Mammary epithelial cell (primary cell): ENCODE measurements at regions not wholly inside any gene's neighbourhood (a gene's known extent, or its start where the extent isn't known, plus 50 kb on each side); places are given as distances from the start of the nearest gene placed in this dataset.

Experiments
- EZH2 ChIP-seq: IDR thresholded peaks from 2 replicates; pipeline ENCODE4 v1.6.1; 2012; ENCODE audit warnings: low read length, inconsistent platforms, borderline replicate concordance
- TF ChIP-seq, protein P1 (sequence below), 2 donors: IDR thresholded peaks in 1 of 2; conservative IDR thresholded peaks in 1 of 2; 2 replicates each; pipeline ENCODE4 v1.5.1; 2011 to 2012; ENCODE audit warnings: inconsistent platforms in 2 of 2, low read length in 2 of 2, mild to moderate bottlenecking in 2 of 2, control low read depth in 1 of 2, low read depth in 1 of 2; ENCODE audit not compliant: insufficient read depth in 1 of 2; ENCODE audit errors: extremely low read depth in 1 of 2

- TF ChIP-seq, protein P1, sequence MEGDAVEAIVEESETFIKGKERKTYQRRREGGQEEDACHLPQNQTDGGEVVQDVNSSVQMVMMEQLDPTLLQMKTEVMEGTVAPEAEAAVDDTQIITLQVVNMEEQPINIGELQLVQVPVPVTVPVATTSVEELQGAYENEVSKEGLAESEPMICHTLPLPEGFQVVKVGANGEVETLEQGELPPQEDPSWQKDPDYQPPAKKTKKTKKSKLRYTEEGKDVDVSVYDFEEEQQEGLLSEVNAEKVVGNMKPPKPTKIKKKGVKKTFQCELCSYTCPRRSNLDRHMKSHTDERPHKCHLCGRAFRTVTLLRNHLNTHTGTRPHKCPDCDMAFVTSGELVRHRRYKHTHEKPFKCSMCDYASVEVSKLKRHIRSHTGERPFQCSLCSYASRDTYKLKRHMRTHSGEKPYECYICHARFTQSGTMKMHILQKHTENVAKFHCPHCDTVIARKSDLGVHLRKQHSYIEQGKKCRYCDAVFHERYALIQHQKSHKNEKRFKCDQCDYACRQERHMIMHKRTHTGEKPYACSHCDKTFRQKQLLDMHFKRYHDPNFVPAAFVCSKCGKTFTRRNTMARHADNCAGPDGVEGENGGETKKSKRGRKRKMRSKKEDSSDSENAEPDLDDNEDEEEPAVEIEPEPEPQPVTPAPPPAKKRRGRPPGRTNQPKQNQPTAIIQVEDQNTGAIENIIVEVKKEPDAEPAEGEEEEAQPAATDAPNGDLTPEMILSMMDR (conservative IDR thresholded peaks at IDR 0.05 in 1 of 2, IDR thresholded peaks at IDR 0.05 in 1 of 2; ENCODE audit: extremely low read depth in 1 of 2, insufficient read depth in 1 of 2, low read depth in 1 of 2, low read length in 2 of 2): no peak
- no peak for TF ChIP-seq EZH2
Measured at GRCh38 chr5:136699651-136700050, 334.3 kb upstream of the TRPC7 start.
